K562 (cell line): ENCODE measurements at regions not wholly inside any gene's neighbourhood (a gene's known extent, or its start where the extent isn't known, plus 50 kb on each side); places are given as distances from the start of the nearest gene placed in this dataset. TPM values are rescaled to one million over a fixed set of nuclear protein-coding genes. Genes with fewer than 3 reads are reported as not detected.

ENCODE experiments used
- ATAC-seq: fragments of 200-7000 bp; cut with Tn5 transposase; 3 replicates; pipeline ENCODE4 v1.9.1; 2020; ENCODE audit warnings: moderate library complexity
- BruUV-seq: library from RNA; stranded (reverse); fragments of 400-500 nt; replicated peaks from 2 replicates; lab custom pipeline; 2021; lab: Mats Ljungman, UMichigan
- CTCF ChIA-PET: fragments of 300-600 bp; formaldehyde crosslinking; extraction: SDS; loops from one replicate; lab custom pipeline; 2021; ENCODE audit warnings: low intra/inter-chr PET ratio; lab: Yijun Ruan, JAX
- POLR2A ChIA-PET: fragments of 300-600, 350-650 bp; sonication (Branson Sonifier 250); formaldehyde crosslinking; extraction: SDS; loops from one replicate; lab custom pipeline; 2021; ENCODE audit warnings: antibody characterized with exemption, inconsistent platforms; lab: Yijun Ruan, JAX
- DNase-seq, 4 experiments: peaks; one replicate each; pipeline versions ENCODE4 v3.0.0 to v3.0.0-alpha.2; 2011 to 2018; ENCODE audit warnings: low spot score in 3 of 4, mixed read lengths in 3 of 4; ENCODE audit errors: extremely low read depth in 1 of 4
- FAIRE-seq: peaks from 2 replicates; lab custom pipeline; 2011; peaks lifted over from hg19 to GRCh38; lab: Jason Lieb, UNC
- H2AFZ ChIP-seq: 2 replicates; pipeline ENCODE4 v1.6.0; 2011; ENCODE audit warnings: low read depth, low read length, control low read depth, inconsistent platforms
- H3K27ac ChIP-seq: fragments of 200-600 bp; 3 replicates; pipeline ENCODE4 v1.8.0; 2011; ENCODE audit warnings: low read depth, mild to moderate bottlenecking, control low read depth, inconsistent platforms, low read length, moderate library complexity, mixed read lengths; ENCODE audit errors: extremely low read depth
- H3K27me3 ChIP-seq, 2 experiments: fragments of 300-600 bp in 1 of 2; 2 replicates in 1 of 2; 3 replicates in 1 of 2; pipeline versions ENCODE4 v1.6.0 to v1.8.0; 2011; ENCODE audit warnings: inconsistent platforms in 2 of 2, low read length in 2 of 2, mild to moderate bottlenecking in 1 of 2, mixed read lengths in 1 of 2, moderate library complexity in 1 of 2; ENCODE audit not compliant: control insufficient read depth in 2 of 2, insufficient read depth in 2 of 2
- H3K36me3 ChIP-seq: fragments of 300-600 bp; 3 replicates; pipeline ENCODE4 v1.8.0; 2011; ENCODE audit warnings: mild to moderate bottlenecking, low read length, inconsistent platforms; ENCODE audit not compliant: control insufficient read depth, insufficient read depth
- H3K4me1 ChIP-seq, 2 experiments: fragments of 200-600 bp in 1 of 2; replicated peaks in 1 of 2; 2 replicates in 1 of 2; 3 replicates in 1 of 2; pipeline versions ENCODE4 v1.5.1 to v1.8.0; 2011; ENCODE audit warnings: inconsistent platforms in 2 of 2, low read length in 2 of 2, mild to moderate bottlenecking in 1 of 2, mixed read lengths in 1 of 2, moderate library complexity in 1 of 2; ENCODE audit not compliant: control insufficient read depth in 2 of 2, insufficient read depth in 2 of 2
- H3K4me2 ChIP-seq: 2 replicates; pipeline ENCODE4 v1.6.1; 2011; ENCODE audit warnings: low read length, control low read depth, inconsistent platforms, mixed read lengths; ENCODE audit not compliant: insufficient read depth
- H3K4me3 ChIP-seq: fragments of 200-600 bp; sonication (generic), shearing (Covaris generic); 2 replicates; pipeline ENCODE4 v1.5.1; 2016; ENCODE audit warnings: control low read depth, inconsistent platforms
- H3K79me2 ChIP-seq: fragments of 200-600 bp; 3 replicates; pipeline ENCODE4 v1.8.0; 2011; ENCODE audit warnings: low read length, inconsistent platforms; ENCODE audit not compliant: control insufficient read depth, insufficient read depth
- H3K9ac ChIP-seq, 2 experiments: 2 replicates each; pipeline versions ENCODE4 v1.6.0 to v1.6.1; 2011; ENCODE audit warnings: low read depth in 2 of 2, low read length in 2 of 2, control low read depth in 1 of 2, inconsistent platforms in 1 of 2, mild to moderate bottlenecking in 1 of 2, mixed read lengths in 1 of 2; ENCODE audit not compliant: insufficient read depth in 1 of 2
- H3K9me1 ChIP-seq: one replicate; pipeline ENCODE4 v1.6.0; 2011; ENCODE audit warnings: inconsistent platforms, mild to moderate bottlenecking, low read length, moderate library complexity; ENCODE audit not compliant: control insufficient read depth, insufficient read depth
- H3K9me3 ChIP-seq: replicated peaks from 2 replicates; pipeline ENCODE4 v1.5.1; 2011; ENCODE audit warnings: low read depth, low read length, inconsistent platforms; ENCODE audit not compliant: control insufficient read depth, insufficient read depth
- H4K20me1 ChIP-seq: replicated peaks from 2 replicates; pipeline ENCODE4 v1.6.1; 2011; ENCODE audit warnings: low read length, inconsistent platforms, mixed read lengths; ENCODE audit not compliant: control insufficient read depth, insufficient read depth
- CEBPB ChIP-seq: fragments of 450-650 bp; IDR thresholded peaks from 2 replicates; pipeline ENCODE4 v1.6.1; 2016; ENCODE audit warnings: missing genetic modification characterization, missing compliant biosample characterization
- CEBPG ChIP-seq, 3 experiments: fragments of 200-800 bp in 1 of 3; sonication (Bioruptor generic) in 1 of 3; sonication (generic) in 1 of 3; formaldehyde crosslinking in 1 of 3; IDR thresholded peaks in 2 of 3; conservative IDR thresholded peaks in 1 of 3; 2 replicates each; pipeline versions ENCODE4 v1.6.1 to v1.8.0; 2016 to 2022; ENCODE audit warnings: missing compliant biosample characterization in 2 of 3, missing genetic modification characterization in 2 of 3, mild to moderate bottlenecking in 1 of 3, missing genetic modification reagents in 1 of 3
- DACH1 ChIP-seq: fragments of 450-650 bp; IDR thresholded peaks from 2 replicates; pipeline ENCODE4 v1.6.1; 2018; ENCODE audit not compliant: partially characterized antibody
- MCM3 ChIP-seq: fragments of 450-650 bp; IDR thresholded peaks from 2 replicates; pipeline ENCODE4 v1.6.1; 2016
- NR2F6 ChIP-seq: fragments of 450-650 bp; formaldehyde crosslinking; IDR thresholded peaks from 2 replicates; pipeline ENCODE4 v1.4.0; 2020; ENCODE audit warnings: mild to moderate bottlenecking
- WGBS: fragments of 100-300 bp; shearing (Covaris generic); methylation state at CpG from one replicate; pipeline ENCODE4 v1.1.6; 2016; ENCODE audit warnings: low coverage, mixed read lengths; ENCODE audit not compliant: insufficient coverage; ENCODE audit errors: missing lambda C conversion rate; 5-methylcytosine and 5-hydroxymethylcytosine counted together
- in situ Hi-C: fragments of 300-500 bp; cut with MboI; formaldehyde crosslinking; loops from 4 replicates; pipeline ENCODE4 v1.15.0; 2018; ENCODE audit warnings: inconsistent platforms, mixed read lengths
- intact Hi-C: fragments of 100-400 bp; cut with micrococcal nuclease; formaldehyde crosslinking; loops from 2 replicates; pipeline ENCODE4 v1.14.2; 2022
- small RNA-seq: library from RNA; depleted of rRNA; stranded (forward); fragments of <200 nt; gene quantifications from one replicate; pipeline ENCODE3, GENCODE V24; 2014

DNA sequence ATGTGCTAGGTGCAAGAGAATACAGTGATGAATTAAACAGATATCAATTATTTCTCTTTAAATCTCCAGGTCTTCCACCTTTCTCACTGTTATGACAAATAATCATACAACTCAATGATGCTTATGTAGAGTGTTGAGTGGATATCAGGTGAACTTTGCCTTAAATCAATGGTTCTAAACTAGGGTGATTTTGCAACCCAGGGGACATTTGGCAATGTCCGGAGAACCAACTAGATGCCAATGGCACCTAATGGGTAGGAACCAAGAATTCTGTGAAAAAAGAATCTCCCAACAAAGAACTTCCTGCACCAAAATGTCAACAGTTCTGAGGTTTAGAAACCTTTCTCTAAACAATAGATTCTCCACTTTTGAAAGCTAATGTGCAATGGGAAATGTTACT, 52.0 kb upstream of the GDNF start:
- Histone ChIP-seq H3K4me3 (no peak overlapping the region), H3K9me1 (no peaks in the 10 kb centered on the region), H3K27me3 (no peaks in the 10 kb centered on the region; a peak in 1 of 5 replicates), H3K27ac (no peak overlapping the region), H2AFZ (no peak overlapping the region), H3K4me2 (no peak overlapping the region)
- POLR2A ChIA-PET = no interaction called here
- no peak for FAIRE-seq
- WGBS = 0% methylated on average over 1 of the region's 1 CpG
- TF ChIP-seq MCM3 (no peak), DACH1 (peak; percentile 31)
- TF ChIP-seq, all 486 proteins: peak for 1
- Histone ChIP-seq H3K79me2 (no peaks in the 10 kb centered on the region), H3K4me1 (no peaks in the 10 kb centered on the region), H3K9ac (no peak overlapping the region), H3K9me3 (no peaks in the 10 kb centered on the region), H3K36me3 (no peaks in the 10 kb centered on the region), H4K20me1 (no peaks in the 10 kb centered on the region)
- intact Hi-C loops (no loop called here), in situ Hi-C loops (no loop called here)
- DNase-seq (no peak), ATAC-seq (no peak)
- no TSS peak for BruUV-seq
- CTCF ChIA-PET = no interaction called here

DNA sequence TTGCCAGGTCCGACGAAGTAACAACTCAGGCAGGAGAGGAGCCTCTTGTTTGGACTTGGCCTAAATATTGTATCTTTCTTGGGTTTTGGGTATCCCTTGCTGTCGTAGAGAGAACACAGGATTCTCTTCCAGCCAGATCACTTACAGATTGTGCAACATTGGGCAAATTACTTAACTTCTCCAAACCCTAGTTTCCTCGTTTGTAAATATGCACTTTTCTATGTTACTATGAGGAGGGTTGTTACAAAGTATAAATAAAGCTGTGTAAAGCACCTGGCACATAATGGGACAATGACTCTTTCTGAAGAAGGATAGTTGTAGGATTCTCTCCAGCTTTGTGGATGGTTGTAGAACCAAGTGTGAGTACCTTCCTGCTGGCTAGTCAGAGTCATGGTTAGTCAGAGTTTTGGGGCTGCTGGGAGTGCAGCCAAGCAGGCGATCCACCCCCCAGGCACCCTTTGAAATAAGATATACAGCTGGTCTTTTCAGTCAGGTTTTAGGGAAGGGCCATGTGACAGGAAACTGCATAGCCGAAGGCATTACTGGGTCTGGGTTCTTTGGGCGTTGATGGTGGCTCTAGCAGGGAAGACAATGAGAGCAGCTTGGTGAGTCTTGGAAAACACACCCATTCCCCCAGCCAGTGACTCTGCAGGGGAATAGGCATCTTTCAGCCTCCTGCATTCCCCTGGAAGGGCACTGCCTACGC, 49.9 kb upstream of the GDNF start:
- Histone ChIP-seq H3K4me3 (no peak overlapping the region), H3K9me3 (no peaks in the 10 kb centered on the region), H3K36me3 (no peaks in the 10 kb centered on the region), H4K20me1 (no peaks in the 10 kb centered on the region), H3K4me1 (no peaks in the 10 kb centered on the region), H3K9ac (no peak overlapping the region), H3K27ac (no peak overlapping the region), H2AFZ (no peak overlapping the region), H3K79me2 (no peaks in the 10 kb centered on the region), H3K4me2 (no peak overlapping the region), H3K27me3 (no peaks in the 10 kb centered on the region; a peak in 1 of 5 replicates), H3K9me1 (no peaks in the 10 kb centered on the region)
- TF ChIP-seq CEBPB (tag) = peak; percentile 20; the same call in 1 of the 2 replicates
- no peak for TF ChIP-seq NR2F6
- TF ChIP-seq CEBPG (CRISPR knock-in tag; IDR thresholded peaks at IDR 0.05) = no peak
- TF ChIP-seq CEBPG (tag; conservative IDR thresholded peaks at IDR 0.05 in 1 of 2, IDR thresholded peaks at IDR 0.05 in 1 of 2) = 0 out of 4 replicates have a peak, but pooled peaks of 1 of the 2 experiments have one; percentile 15
- POLR2A ChIA-PET = no interaction called here
- DNase-seq (no peak), ATAC-seq (no peak), FAIRE-seq (no peak)
- no TSS peak for BruUV-seq
- CTCF ChIA-PET = no interaction called here
- intact Hi-C loops (no loop called here), in situ Hi-C loops (no loop called here)
- whole genome bisulfite sequencing = under 1% methylated on average over 8 of the region's 8 CpGs

Small RNAs in the stretch of these regions (small RNA-seq; reads per million reads assigned to genes)
- gene LINC02110 = not detected
